Gastroesophageal sphincter (tissue), 4 donors: ENCODE measurements at regions not wholly inside any gene's neighbourhood (a gene's known extent, or its start where the extent isn't known, plus 50 kb on each side); places are given as distances from the start of the nearest gene placed in this dataset.

Experiments used
- ATAC-seq: fragments of 150-250 bp; one replicate; pipeline ENCODE4 v1.9.1; 2016; ENCODE audit warnings: mild to moderate bottlenecking, moderate library complexity
- H3K27ac ChIP-seq, 4 donors: fragments of 200-600 bp; sonication (generic) in 3 of 4; 1 replicate in 3 of 4; 2 replicates in 1 of 4; pipeline ENCODE4 v1.5.1; 2016 to 2019
- H3K27me3 ChIP-seq: fragments of 200-600 bp; sonication (generic); one replicate; pipeline ENCODE4 v1.5.1; 2019
- H3K36me3 ChIP-seq, 2 donors: fragments of 200-600 bp; sonication (generic); one replicate each; pipeline ENCODE4 v1.5.1; 2019; ENCODE audit warnings: control low read depth in 1 of 2
- H3K4me1 ChIP-seq, 3 donors: fragments of 200-600 bp; sonication (generic); 1 replicate in 2 of 3; 2 replicates in 1 of 3; pipeline ENCODE4 v1.5.1; 2016 to 2019; ENCODE audit warnings: control low read depth in 2 of 3
- H3K4me3 ChIP-seq, 2 donors: fragments of 200-600 bp; sonication (generic); one replicate each; pipeline ENCODE4 v1.5.1; 2019; ENCODE audit warnings: mild to moderate bottlenecking in 1 of 2, moderate library complexity in 1 of 2
- H3K9me3 ChIP-seq, 3 donors: fragments of 200-600 bp; sonication (generic); one replicate each; pipeline ENCODE4 v1.5.1; 2017 to 2019; ENCODE audit warnings: control low read depth in 2 of 3
- EP300 ChIP-seq: sonication (generic); formaldehyde crosslinking; IDR thresholded peaks from one replicate; pipeline ENCODE4 v1.6.1; 2017; ENCODE audit warnings: antibody characterized with exemption, mild to moderate bottlenecking
- POLR2A ChIP-seq, 2 donors: fragments of 450-650 bp; IDR thresholded peaks; one replicate each; pipeline ENCODE4 v1.6.1; 2017; ENCODE audit warnings: antibody characterized with exemption in 2 of 2, mild to moderate bottlenecking in 2 of 2, moderate library complexity in 1 of 2
- POLR2AphosphoS5 ChIP-seq: sonication (generic); formaldehyde crosslinking; IDR thresholded peaks from one replicate; pipeline ENCODE4 v1.6.1; 2017; ENCODE audit warnings: antibody characterized with exemption
- whole genome bisulfite sequencing, 2 donors: methylation state at CpG; one replicate each; pipeline ENCODE4 v1.1.5; 2018; ENCODE audit warnings: low coverage in 1 of 2; 5-methylcytosine and 5-hydroxymethylcytosine counted together
- TF ChIP-seq, protein P1 (sequence below), 4 experiments: fragments of 200-600 bp in 2 of 4; fragments of 450-650 bp in 2 of 4; sonication (generic) in 1 of 4; IDR thresholded peaks; one replicate each; pipeline ENCODE4 v1.5.1; 2017 to 2019; ENCODE audit warnings: antibody characterized with exemption in 4 of 4, mild to moderate bottlenecking in 2 of 4, moderate library complexity in 2 of 4

DNA sequence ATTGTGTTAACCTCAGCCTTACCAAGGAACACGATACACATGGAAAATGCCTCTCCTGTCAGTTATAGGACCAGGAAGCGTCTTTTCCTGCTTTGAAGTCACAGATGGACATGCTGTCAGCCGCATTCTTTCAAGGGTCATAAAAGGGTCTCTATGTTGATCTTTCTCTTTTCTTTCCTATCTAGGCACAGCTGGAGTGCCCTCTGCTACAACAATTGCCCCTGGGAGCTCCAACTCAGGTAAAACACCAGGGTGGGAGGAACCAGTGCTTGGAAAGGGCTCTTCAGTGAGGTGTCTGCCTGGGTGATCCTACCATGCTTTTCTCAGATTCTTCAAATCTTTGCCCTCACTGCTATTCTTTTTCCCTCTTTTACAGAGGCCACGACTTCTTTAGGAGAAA is 157.4 kb upstream of the CNTN1 start:
- Histone ChIP-seq H3K27ac (no peak overlapping the region), H3K4me3 (no peak overlapping the region), H3K4me1 (no peaks in the 10 kb centered on the region), H3K36me3 (no peaks in the 10 kb centered on the region), H3K27me3 (no peaks in the 10 kb centered on the region), H3K9me3 (peaks cover 0 to 7% (median 0%) of the 10 kb centered on the region in 3 donors)
- ATAC-seq: no peak
- WGBS, 2 donors: 47 to 55% methylated on average over 3 to 4 of the region's 4 CpGs
- no peak for TF ChIP-seq POLR2AphosphoS5
- TF ChIP-seq, protein P1, sequence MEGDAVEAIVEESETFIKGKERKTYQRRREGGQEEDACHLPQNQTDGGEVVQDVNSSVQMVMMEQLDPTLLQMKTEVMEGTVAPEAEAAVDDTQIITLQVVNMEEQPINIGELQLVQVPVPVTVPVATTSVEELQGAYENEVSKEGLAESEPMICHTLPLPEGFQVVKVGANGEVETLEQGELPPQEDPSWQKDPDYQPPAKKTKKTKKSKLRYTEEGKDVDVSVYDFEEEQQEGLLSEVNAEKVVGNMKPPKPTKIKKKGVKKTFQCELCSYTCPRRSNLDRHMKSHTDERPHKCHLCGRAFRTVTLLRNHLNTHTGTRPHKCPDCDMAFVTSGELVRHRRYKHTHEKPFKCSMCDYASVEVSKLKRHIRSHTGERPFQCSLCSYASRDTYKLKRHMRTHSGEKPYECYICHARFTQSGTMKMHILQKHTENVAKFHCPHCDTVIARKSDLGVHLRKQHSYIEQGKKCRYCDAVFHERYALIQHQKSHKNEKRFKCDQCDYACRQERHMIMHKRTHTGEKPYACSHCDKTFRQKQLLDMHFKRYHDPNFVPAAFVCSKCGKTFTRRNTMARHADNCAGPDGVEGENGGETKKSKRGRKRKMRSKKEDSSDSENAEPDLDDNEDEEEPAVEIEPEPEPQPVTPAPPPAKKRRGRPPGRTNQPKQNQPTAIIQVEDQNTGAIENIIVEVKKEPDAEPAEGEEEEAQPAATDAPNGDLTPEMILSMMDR (IDR thresholded peaks at IDR 0.05): no peak
- TF ChIP-seq POLR2A (IDR thresholded peaks at IDR 0.05): no peak
- no peak for TF ChIP-seq EP300

DNA sequence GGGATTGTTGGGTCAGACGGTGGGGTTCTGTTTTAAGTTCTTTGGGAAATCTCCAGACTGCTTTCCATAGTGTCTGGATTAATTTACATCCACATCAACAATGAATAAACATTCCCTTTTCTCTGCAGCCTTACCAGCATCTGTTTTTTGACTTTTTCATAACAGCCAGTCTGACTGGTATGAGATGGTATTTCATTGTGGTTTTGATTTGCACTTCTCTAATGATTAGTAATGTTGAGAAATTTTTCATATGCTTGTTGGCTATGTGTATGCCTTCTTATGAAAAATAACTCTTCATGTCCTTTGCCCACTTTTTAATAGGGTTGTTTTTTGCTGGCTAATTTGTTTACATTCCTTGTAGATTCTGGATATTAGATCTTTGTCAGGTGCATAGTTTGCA is 140.8 kb upstream of the CNTN1 start:
- ATAC-seq: no peak
- WGBS, 2 donors: 53 to 88% methylated on average over 1 of the region's 1 CpG
- no peaks in the 10 kb centered on the region for H3K9me3 ChIP-seq
- H3K27ac ChIP-seq: no peak overlapping the region
- no peaks in the 10 kb centered on the region for H3K36me3 ChIP-seq
- no peaks in the 10 kb centered on the region for H3K4me1 ChIP-seq
- no peaks in the 10 kb centered on the region for H3K27me3 ChIP-seq
- no peak overlapping the region for H3K4me3 ChIP-seq
- TF ChIP-seq EP300: no peak
- TF ChIP-seq, protein P1 (IDR thresholded peaks at IDR 0.05): no peak

DNA sequence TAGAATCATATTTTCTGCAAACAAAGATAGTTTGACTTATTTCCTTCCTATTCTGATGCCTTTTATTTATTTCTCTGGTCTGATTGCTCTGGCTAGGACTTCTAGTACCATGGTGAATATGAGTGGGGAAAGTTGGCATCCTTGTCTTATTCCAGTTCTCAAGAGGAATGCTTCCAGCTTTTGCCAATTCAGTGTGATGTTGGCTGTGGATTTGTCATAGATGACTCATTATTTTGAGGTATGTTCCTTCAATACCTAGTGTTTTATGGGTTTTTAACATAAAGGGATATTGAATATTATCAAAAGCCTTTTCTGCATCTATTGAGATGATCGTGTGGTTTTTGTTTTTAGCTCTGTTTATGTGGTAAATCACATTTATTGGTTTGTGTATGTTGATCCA is 139.4 kb upstream of the CNTN1 start:
- H3K9me3 ChIP-seq: no peaks in the 10 kb centered on the region
- H3K27ac ChIP-seq: no peak overlapping the region
- 57% methylated on average over 1 of the region's 1 CpG; no CpG with 5 or more reads in 1 of the 2 donors for WGBS, 2 donors
- H3K27me3 ChIP-seq: no peaks in the 10 kb centered on the region
- no peaks in the 10 kb centered on the region for H3K36me3 ChIP-seq
- TF ChIP-seq EP300: no peak
- TF ChIP-seq POLR2AphosphoS5: no peak
- TF ChIP-seq, protein P1 (IDR thresholded peaks at IDR 0.05): no peak
- no peak for TF ChIP-seq POLR2A (IDR thresholded peaks at IDR 0.05)
- no peak overlapping the region for H3K4me3 ChIP-seq
- no peak for ATAC-seq
- H3K4me1 ChIP-seq: no peaks in the 10 kb centered on the region

DNA sequence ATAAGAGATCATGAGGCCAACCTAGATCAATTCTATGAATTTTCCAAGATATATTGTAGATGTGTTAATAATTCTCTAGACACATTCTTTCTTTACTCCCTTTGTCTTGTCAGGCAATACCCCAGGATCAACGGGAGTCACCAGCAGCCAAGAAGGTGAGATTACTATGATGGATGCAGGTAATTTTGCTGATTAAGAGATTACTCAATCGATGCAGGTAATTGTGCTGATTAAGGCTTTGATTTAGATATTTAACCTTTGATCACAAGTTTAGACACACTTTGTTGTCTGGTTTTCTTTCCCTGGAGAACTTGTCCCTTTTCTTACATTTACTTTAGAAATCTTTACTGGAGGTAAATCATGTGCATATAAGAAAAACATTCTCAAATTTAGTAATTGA is 134.3 kb upstream of the CNTN1 start:
- Histone ChIP-seq H3K4me3 (no peak overlapping the region), H3K9me3 (no peaks in the 10 kb centered on the region), H3K36me3 (no peaks in the 10 kb centered on the region), H3K27me3 (no peaks in the 10 kb centered on the region), H3K4me1 (no peaks in the 10 kb centered on the region), H3K27ac (no peak overlapping the region)
- ATAC-seq: no peak
- TF ChIP-seq POLR2AphosphoS5 (no peak), POLR2A (IDR thresholded peaks at IDR 0.05) (no peak), EP300 (no peak)
- TF ChIP-seq, protein P1 (IDR thresholded peaks at IDR 0.05): no peak
- WGBS, 2 donors: 70 to 87% methylated on average over 2 of the region's 2 CpGs

DNA sequence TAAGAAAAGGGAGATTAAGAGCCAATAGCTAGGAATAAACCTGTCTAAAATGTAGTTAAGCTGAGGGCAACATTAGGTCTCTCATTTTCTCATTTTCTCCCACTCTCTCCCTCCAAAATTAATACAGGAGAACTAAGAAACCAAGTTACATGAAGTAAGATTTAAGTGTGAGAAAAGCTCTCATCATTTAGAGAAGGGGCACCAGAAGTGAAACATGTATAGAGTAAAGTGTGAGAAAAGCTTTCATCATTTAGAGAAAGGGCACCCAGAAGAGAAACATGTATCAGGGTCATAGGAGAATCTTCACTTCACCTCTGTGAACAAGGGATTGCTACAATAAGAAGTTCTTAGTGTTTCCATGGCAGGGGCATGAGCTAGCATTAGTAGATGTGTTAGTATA is 132.4 kb upstream of the CNTN1 start:
- no peaks in the 10 kb centered on the region for H3K36me3 ChIP-seq
- no peaks in the 10 kb centered on the region for H3K27me3 ChIP-seq
- H3K4me3 ChIP-seq: no peak overlapping the region
- no peak for ATAC-seq
- TF ChIP-seq POLR2A (IDR thresholded peaks at IDR 0.05) (no peak), EP300 (no peak), POLR2AphosphoS5 (no peak)
- TF ChIP-seq, protein P1 (IDR thresholded peaks at IDR 0.05): no peak
- H3K27ac ChIP-seq: no peak overlapping the region
- H3K4me1 ChIP-seq: no peaks in the 10 kb centered on the region
- H3K9me3 ChIP-seq: no peaks in the 10 kb centered on the region
